ENCODE measurements at regions not wholly inside any gene's neighbourhood (a gene's known extent, or its start where the extent isn't known, plus 50 kb on each side); places are given as distances from the start of the nearest gene placed in this dataset.

GRCh38 chr14:94876306-94876705, 106.4 kb upstream of the GSC start:
- TF ChIP-seq EZH2 (IDR thresholded peaks at IDR 0.05; ENCODE audit: low read length) (no peak), CTCF (optimal IDR thresholded peaks at IDR 0.05 in 1 of 3, IDR thresholded peaks at IDR 0.05 in 1 of 3, conservative IDR thresholded peaks at IDR 0.05 in 1 of 3; ENCODE audit: extremely low read depth in 1 of 3, insufficient read depth in 2 of 3, low read length in 3 of 3) (no peak)

All from keratinocyte (primary cell).